ENCODE measurements at regions not wholly inside any gene's neighbourhood (a gene's known extent, or its start where the extent isn't known, plus 50 kb on each side); places are given as distances from the start of the nearest gene placed in this dataset.

DNA sequence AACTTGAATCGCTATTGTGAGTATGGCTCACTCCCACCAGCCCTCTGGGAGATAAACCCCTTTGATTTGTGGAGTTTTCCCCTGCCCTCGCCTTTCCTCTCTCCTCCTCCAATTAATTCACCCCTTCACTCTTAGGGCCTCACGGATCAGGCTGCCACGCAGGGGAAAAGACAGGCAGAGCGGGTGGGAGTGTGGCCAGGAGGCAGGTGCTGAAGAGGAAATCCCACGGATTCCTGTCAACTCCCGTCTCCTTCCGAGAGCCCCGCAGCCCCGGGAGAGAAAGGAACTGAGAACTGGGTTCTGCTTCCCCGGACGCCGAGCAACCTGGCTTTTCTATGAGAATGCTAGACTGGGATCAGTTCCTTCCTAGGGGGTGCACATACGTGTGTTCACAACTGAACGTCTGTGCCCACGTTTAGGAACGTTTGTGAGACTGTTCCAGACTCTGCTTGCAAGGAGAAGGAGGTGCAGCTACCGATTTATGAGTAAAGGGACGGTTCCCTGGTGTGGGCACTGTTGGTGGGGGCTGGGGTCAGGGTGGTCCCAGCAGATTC, 314.5 kb upstream of the TLE4 start:
- no peak for DNase-seq (ENCODE audit: low read depth in 2 of 2)

GRCh38 chr9:79257790-79258351, 313.9 kb upstream of the TLE4 start:
- DNase-seq (ENCODE audit: low read depth in 2 of 2), result no peak

DNA sequence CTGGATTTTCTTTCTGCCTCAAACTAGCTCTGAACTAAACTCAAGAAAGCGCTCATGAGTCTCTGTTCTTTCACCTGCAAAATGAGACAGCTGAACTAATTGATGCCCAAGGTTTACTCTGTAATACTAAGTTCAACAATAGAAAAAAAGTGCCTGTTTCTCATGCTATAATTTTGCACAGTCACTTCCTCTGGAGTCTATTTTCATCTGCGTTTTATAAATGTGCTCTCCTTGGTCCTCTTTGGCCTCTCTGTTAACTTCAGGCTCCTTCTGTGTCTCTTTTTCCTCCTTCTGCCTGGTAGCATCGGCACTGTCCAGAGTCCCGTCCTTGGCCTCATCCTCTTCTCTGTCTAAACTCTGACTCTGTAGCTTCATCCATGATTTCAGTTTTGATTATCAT, 311.9 kb upstream of the TLE4 start:
- DNase-seq (ENCODE audit: low read depth in 2 of 2), result no peak

DNA sequence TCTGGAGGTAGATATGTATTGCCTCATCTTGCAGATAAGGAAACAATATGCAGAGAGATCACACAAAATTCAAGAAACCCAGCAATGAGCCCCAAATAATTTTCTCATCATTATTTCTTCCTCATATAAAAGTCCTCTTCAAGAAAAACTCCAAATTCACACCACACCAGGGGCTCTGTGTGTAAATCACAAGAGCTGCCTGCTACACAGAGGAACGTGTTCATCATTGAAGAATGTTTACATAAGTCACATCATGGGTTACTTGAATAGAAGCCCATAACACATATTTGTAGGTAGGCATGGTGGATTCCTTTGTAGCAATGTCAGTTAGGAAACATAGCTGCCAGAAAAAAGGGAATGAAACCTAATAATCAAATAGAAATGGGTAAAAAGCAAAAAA, 308.1 kb upstream of the TLE4 start:
- no peak for DNase-seq (ENCODE audit: low read depth in 2 of 2)

GRCh38 chr9:79264041-79264440, 307.7 kb upstream of the TLE4 start:
- DNase-seq (ENCODE audit: low read depth in 2 of 2), result no peak

DNA sequence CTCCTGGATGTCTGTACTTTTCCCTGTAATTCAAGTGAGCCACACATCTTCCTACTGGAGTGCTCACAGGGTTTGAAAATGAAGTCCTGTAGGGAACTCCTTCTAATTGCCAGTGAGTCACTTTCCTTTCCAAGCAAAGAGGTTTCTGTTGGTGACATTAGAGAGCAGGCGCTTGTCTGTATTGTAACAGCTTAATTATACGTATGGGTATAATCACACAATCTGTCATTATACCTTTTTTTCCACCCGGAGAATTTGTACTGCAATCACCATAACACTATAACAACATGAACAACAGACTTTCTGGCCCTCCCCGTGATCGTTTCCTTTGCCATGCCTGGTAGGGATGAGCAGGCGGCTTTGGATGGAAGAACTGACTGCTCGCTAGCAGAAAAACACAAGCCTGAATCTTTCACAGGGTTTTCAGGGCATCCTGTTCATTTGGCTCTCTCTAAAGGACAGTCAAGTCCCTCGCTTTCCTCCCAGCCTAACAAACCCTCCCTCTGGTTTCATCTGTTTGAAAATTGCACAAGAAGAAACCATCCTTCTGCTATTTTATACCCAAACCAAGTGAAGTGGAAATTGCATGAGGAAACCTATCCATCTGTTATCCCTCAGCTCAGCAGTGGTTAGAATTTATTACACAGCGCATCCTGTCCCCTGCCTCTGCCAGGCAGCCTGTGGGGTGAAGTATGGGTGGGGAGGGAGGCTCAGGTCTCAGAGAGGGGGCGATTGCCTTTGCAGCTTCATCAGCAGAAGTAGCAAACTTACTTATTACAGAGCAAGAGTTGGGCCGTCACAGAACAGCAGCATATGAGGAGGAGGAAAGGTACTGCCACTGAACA, 307.0 kb upstream of the TLE4 start:
- DNase-seq (ENCODE audit: low read depth in 2 of 2), result no peak

- no peak for DNase-seq (ENCODE audit: low read depth in 2 of 2)
Observed at GRCh38 chr9:79266986-79267385, 304.8 kb upstream of the TLE4 start.

- DNase-seq (ENCODE audit: low read depth in 2 of 2), result no peak
Observed at GRCh38 chr9:79268806-79269205, 303.0 kb upstream of the TLE4 start.

- no peak for DNase-seq (ENCODE audit: low read depth in 2 of 2)
Observed at GRCh38 chr9:79273311-79273710, 298.5 kb upstream of the TLE4 start.

DNA sequence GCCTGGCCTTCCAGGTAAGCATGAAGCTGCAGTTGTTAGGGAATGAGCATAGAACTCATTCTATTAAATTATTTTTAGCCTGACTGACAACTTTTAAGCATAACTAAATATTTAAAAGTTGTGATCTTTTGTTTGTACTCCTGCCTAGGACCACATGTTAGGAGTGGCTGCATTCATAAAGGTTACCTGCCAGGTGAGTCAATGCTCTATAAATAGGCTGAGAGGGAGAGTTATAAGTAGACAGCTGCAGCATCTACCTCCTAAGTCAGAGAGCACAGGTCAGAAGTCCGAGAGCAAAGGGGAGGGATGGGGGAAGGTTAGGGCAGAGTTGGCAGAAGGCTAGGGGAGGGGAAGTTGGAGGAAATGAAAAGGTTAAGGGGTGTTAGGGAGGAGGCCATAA, 292.4 kb upstream of the TLE4 start:
- DNase-seq (ENCODE audit: low read depth in 2 of 2), result no peak

GRCh38 chr9:79280691-79281090, 291.1 kb upstream of the TLE4 start:
- no peak for DNase-seq (ENCODE audit: low read depth in 2 of 2)

DNA sequence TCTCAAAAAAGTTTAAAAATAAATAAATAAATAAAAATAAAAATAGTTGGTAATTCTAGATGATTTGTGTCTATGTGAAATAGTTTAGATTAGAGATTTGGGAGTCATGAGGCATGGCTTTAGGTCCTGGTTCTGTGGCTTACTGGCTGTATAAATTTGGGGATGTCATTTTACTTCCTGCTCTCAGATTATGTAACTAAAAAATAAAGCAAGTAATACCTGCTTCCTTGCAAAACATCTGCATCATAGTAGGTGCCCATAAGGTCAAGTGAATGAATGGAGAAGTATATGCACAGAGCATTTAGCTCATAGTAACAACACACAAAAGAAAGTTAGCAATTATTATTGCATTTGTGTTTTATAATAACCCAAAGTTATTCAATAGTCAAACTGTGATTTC, 287.7 kb upstream of the TLE4 start:
- no peak for DNase-seq (ENCODE audit: low read depth in 2 of 2)

GRCh38 chr9:79286992-79287707, 284.6 kb upstream of the TLE4 start:
- DNase-seq (ENCODE audit: low read depth in 2 of 2), result no peak

GRCh38 chr9:79287708-79288290, 284.0 kb upstream of the TLE4 start:
- DNase-seq (ENCODE audit: low read depth in 2 of 2), result no peak

GRCh38 chr9:79289856-79290255, 281.9 kb upstream of the TLE4 start:
- DNase-seq (ENCODE audit: low read depth in 2 of 2), result no peak

DNA sequence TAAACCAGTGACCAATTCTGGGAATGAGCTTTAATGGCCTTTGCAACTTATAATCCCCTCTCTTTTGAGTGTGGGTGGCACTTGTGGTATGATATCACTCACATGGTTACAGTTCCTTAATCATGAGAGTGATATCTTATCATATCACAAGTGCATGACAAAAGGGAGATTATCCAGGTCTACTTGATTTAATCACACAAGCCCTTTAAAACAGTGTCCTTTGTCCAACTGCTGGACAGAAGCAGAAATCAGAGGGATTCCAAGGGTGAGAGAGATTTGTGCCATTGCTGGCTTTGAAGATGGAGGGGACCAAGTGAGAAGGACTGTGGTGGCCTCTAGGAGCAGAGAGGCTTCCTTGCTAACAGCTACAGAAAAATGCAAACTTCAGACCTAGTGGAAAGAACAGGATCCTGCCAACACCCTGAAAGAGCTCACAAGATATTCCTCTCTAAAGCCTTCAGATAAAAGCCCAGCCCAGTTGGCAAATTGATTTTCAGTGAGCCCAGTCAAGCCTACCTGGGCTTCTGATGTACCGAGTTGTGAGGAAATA, 279.0 kb upstream of the TLE4 start:
- no peak for DNase-seq (ENCODE audit: low read depth in 2 of 2)

DNA sequence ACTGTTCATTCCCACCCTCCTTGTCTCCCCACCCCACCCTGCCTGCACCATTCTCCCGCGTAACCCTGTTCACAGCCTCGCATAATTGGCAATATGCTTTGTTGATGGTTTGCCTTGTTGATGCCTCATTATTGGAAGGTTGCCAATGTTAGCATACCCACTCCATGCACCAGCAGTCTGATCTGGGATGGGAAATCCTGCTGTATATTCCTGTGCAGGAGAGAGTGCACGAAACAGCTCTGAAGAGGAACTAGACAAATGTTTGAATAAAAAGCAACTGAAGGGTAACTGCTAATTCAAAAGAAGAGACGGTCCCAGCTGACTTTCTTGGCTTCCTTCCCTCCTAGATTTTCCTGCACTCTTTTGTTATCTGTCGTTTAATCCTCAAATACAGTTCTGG, 271.7 kb upstream of the TLE4 start:
- DNase-seq (ENCODE audit: low read depth in 2 of 2), result no peak

DNA sequence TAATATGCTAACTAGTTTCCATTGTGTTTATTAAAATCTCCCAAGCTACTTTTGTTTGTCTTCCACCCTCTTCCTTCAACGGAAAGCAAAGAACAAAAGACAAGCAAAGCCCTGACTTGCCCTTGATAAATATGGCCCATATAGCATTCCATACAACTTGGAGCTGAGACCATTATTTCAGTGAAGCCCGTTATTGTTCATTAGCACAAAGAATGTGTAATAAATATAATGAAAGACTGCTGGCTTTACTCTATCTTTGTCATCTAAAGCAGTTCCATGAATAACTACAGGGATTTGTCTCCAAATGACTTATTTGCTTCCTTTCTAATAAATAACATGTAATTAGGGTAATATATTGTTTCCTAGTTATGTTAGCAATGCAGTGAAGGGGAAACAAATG, 270.7 kb upstream of the TLE4 start:
- DNase-seq (ENCODE audit: low read depth in 2 of 2), result no peak

- DNase-seq (ENCODE audit: low read depth in 2 of 2), result no peak
Observed at GRCh38 chr9:79301551-79302391, 270.0 kb upstream of the TLE4 start.

- no peak for DNase-seq (ENCODE audit: low read depth in 2 of 2)
Observed at GRCh38 chr9:79302569-79302968, 269.2 kb upstream of the TLE4 start.

- DNase-seq (ENCODE audit: low read depth in 2 of 2), result no peak
Observed at GRCh38 chr9:79308012-79308411, 263.8 kb upstream of the TLE4 start.

All from stimulated activated CD4-positive, alpha-beta T cell treated with anti-CD3 and anti-CD28 coated beads, Interleukin-1b, Interleukin-23, amount 100 ng/mL, for 4 hours (primary cell).